ENCODE measurements at regions not wholly inside any gene's neighbourhood (a gene's known extent, or its start where the extent isn't known, plus 50 kb on each side); places are given as distances from the start of the nearest gene placed in this dataset.

DNA sequence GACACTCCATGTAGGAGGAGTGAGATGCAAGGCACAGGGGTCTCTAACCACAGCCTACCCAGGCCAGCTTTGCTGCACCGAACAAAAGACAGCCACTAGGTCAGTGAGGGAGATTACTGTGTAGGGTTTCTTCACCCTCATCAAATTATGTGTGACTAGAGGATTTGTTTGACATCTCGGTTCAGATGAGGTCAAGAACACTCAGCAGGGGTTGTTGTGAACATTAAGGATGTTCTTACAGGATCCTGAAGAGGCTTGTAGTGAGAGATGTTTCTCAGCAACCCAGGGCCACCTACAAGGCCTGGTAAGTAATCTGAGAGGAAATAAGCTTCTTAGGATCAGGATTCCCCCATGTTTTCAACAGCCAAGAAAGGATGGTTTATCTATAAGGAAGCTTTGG, 202.1 kb downstream of the NXPE2 start:
- no peak for DNase-seq

DNA sequence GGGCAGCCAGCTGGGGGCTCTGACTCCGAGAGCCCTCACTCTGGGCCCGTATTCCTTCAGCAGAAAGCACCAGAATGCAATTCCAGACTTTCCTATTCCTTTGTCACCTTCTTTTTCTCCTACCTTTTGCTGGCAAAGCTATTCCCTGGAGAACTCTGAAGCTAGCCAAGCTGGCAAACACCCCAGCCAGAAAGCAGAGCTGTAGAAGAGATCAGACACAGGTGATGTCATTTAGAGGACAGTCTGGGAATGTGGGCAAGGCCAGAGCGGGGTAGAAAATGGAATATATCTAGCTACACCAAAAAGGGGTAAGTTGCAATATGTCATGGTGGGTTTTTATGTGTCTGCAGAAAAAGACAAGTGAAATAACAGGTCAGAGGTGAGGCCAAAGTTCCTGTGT, 205.1 kb downstream of the NXPE2 start:
- no peak for DNase-seq

DNA sequence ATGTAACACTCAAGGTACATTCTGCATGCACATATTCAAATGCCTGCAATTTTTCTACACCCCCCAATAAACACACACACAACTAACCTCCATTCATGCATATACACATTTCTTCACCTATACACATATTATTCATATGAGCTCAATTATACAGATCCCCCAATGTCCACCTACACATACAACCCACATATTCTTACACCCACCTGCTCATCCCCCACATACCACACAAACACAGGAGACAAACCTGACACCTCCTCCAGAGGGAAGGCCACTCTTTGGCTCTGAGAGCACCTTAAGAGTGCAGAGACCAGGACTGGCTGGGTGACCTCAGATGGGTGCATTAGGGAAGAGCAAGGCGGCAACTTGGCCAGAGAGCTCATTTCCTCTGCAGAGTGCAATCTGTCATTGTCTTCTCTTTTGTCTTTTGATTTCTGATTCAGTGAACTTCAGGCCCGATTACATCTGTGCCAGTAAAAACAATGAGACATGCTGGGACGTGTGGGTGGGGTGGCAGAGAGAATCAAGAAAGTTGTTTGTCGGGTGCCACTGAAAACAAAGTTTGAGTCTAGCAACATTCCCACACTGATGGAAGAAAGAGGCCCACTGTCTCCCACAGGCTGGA, 208.4 kb downstream of the NXPE2 start:
- no peak for DNase-seq

DNA sequence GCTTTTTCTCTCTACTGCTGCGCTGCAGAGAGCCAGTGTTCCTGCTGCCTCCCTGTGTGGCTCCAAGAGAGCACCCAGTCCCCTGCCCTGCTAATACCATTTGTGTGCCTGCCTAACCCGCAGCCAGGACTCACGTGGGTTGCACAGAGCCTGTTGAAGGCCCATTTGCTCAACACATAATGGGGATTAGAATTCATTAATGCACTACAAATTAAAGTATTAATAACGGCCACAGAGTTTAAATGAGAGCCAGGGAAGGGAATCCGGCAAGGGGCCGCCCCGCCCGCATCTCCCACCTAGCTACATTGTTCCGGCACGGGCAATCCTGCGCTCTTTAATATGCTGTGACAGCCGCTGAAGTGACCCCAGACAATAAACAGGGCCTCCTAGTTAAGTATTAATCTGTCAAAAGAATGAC, 211.3 kb downstream of the NXPE2 start:
- no peak for DNase-seq

DNA sequence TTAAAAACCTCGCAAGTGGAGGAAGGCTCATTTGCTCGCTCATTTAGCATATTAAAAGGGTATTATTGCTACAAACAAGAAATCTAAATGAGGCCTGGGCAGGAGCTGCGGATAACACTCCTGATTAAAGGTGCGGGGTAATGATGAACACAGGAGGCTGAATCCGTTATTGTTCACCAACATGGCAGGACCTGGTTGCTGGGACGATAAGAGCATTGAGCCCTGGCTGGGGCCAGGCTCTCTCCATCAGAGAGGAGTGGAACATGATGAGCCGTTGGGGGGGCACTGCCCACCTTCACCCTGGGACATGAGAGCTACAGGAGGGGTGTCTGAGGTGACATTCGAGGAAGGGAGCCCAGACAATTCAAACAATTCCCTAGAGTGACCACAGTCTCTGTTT, 211.7 kb downstream of the NXPE2 start:
- no peak for DNase-seq

DNA sequence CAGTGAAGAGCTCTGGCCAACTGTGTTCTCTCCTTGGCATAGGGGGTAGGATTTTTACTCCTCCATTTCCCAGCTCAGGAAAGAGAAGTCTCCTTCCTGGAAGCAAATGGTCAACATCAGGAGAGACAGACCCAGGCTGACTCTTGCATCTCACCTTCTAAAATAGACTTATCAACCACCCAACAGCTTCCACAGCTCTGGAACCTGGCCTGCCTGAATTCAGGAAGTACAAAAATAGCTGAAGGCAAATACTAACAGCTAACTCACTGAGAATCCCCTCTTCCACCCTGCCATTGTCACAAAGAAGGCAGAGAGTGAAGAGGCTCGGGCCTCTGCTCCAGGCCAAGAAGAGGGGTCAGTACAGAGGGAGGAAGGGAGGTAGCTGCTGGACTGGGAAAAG, 213.6 kb downstream of the NXPE2 start:
- no peak for DNase-seq

DNA sequence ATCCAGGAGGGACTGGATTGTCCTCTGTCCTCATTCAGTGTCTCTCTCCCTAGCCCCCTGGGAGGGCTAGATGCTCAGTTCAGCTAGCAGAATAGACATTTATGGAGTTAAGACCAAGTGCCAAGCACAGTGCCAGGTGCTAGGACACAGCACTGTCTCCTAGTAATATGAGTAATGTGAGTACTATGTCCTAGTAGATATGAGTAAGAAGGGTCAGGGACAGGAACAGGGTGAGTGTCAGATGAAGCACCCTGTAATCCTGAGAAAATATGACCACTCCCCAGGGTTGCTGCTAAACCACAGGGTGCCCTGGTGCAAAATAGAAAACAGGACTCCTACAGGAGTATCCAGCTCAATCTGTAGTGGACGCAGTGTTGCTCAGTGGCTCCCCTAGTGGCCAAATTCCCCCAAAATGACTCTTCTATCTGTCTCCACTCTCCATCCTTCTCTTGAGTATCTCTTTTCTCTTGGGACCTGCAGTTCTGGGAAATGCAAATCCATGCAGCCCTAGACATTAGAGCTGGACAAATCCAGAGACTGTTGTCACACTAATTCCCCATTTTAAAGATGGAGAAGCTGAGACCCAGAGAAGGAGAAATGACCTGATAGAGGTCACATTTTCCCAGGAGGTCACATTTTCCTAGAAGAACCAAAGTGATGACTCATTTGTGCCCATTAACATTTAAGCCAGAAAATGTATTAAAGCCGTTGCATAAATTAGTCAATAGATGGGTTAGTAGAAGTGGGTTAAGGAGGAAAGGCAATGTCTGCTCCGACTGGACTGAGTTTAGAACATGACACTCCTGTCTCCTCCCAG, 214.3 kb downstream of the NXPE2 start:
- DNase-seq: no peak

DNA sequence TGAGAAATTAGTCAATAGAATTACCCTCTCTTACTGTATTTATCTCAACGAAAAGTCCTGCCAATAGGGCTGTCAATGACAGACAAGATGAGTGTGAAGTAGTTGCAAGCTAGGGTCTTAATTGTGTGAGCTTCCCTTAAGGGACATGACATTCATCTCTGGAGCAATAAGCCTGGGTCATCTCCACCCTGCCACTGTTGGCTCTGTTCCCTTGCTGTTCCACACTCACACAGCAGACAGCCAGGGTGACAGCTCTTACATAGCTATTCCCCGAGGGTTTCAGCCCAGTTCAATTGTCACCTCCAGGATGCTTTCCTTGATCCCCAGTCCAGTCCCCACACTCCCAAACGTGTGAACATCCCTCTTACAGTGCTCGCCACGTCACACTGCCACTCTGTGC, 215.0 kb downstream of the NXPE2 start:
- no peak for DNase-seq

DNA sequence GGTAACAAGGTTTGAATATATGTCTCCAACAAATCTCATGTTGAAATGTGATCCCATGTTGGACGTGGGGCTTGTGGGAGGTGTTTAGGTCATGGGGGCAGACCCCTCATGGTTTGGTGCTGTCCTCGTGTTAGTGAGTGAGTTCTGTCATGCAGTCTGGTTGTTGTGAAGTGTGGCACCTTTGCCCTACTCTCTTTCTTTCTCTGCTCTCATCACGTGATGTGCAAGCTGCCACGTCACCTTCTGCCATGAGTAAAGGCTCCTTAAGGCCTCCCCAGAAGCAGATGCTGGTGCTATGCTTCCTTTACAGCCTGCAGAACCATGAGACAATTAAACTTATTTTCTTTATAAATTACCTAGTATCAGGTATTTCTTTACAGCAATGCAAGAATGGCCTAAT, 218.3 kb downstream of the NXPE2 start:
- no peak for DNase-seq

DNA sequence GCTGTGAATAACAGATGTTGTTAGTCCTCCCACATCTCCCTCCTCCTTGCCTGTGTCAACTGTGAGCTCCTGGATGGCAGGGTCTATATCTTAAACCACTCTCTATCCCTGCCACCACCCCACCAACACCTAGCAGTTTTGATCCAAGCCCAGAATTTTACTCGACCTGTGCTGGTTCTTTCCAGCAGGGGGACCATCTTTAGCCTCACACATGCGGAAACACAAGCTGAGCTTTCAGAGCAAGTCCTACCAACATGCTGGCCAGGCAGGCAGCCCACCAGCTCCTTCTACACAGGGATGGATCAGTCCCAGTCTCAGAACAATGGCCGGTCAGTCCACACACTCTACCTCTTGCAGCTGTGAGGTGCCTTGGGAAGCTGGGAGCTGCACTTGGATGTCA, 231.5 kb downstream of the NXPE2 start:
- DNase-seq: no peak

DNA sequence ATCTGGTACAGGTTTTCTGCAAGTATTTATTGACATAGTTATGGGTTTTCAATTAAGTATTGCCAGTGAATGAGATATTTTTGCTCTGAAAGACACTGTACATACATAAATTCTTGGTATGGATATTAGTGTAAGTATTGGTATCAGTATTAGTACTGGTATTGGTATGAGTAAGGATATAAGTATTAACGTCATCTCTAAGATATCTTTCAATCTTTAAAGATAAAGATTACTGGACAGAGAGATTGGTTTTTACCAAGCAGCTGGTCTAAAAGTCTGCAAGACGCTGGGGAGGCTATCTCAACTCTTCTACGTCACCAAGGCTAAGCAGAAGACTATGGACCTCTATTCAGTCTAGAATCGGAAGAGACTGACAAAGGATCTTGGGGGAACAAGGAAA, 234.5 kb downstream of the NXPE2 start:
- DNase-seq: peak in 1 of 5 experiments; percentile 45

DNA sequence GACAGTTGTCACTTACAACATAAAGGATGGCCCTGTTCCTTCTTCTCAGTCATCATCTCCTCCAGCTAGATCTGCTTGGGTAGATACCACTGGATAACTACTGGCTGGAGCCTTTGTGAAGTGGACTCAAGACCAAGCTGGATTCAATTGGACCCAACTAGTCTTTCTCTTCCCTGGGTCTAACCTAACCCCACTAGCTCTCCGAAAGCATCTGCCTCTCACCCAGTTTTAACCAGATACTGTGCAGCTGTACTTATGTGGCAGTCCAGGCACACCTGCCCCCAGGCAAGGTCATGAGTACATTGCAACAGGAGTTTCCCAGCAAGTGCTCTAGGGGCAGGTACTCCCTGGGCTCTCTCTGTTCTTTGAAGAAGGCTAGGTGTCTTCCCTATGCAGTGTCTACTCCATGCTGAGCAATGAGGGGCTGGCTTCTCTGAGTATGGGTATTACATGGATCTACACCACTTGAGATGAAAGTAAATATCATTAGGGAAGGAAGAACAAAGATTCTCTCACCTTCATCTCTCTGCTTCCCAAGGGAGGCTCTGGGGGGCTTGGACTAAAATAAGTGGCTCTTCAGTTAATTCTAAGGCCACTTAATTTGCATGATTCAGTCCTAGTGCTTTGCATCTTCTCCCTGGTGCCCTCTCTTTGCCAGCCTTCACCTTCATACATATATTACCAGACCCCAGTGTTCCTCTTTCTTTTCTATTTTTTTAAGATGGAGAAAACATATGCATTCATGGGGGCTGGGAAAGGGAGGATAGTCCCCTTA, 236.1 kb downstream of the NXPE2 start:
- no peak for DNase-seq

DNA sequence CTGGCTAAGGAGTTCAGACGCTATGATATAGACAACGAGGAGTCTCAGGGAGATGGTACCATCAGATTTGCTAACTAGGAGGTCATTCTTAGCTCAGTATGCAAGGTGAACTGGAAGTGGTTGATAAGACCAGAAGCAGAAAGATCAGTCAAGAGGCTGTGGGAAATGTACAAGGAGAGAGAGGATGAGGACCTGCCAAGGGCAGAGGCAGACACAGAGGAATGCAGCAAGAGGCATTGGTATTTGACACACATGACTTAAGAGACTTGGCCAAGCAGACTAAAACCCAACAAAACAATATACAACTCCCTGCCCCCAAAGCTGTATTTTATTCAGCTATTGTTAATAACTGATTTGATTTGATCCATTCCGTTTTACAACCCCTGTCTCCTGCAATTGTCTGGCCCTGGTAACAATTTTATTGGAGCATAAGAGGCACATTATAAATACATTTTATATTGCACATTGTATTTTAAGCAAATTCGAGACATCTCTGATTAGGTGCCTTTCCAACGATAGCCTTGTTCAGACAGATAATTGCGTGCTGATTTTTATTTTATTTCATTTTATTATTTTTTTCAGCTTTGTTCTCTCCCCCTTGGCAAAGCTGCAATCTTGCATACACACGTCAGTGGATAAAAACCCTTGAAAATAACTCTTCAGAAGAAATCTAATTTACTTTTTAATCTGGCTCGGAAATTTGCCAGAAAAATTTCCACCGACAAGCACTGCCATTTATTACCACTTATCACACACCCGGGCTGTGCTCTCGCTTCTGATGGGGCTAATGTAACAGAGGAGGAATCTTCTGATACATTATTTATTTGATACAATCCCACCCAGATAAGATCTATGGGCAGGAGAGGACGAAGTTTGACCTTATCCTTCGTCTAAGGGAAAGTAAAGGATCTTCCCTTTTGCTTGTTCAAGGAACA, 237.8 kb downstream of the NXPE2 start:
- no peak for DNase-seq

DNA sequence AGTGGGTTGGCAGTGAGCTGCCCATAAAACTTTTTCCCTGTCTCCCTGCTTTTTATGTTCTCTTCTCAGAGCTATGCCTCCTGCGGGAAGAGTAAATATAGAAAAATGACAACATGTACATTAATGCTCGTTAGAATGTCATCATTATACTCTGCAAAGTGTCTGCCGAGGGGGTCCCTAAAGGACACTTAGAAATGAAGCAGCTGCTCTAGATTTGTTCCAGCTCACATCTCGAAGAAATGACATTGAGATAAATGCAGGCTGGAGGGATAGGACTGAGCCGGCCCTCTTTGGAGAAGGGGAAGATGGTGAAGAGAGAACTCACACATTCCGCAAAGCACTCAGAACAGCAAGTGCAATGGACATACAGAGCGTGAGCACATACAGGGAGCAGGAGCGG, 240.0 kb downstream of the NXPE2 start:
- DNase-seq: no peak

DNA sequence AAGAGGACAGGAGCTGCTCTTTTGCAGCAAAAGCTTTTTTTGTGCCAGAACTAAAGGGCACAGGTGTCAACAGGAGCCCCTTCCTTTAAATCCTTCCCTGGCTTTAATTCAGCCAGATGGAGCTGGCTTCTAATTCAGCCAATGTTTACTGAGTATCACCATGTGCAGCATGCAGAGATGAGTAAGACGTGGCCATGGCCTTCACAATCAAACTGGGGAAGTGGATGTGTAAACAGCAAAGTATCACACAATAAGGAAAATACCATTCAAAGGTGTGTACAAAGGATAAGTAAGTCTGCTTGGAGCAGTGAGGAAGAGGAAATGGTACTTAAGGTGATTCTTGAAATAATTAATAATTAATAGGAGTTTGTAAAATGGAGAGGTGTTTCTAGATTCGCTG, 243.4 kb downstream of the NXPE2 start:
- DNase-seq: no peak

DNA sequence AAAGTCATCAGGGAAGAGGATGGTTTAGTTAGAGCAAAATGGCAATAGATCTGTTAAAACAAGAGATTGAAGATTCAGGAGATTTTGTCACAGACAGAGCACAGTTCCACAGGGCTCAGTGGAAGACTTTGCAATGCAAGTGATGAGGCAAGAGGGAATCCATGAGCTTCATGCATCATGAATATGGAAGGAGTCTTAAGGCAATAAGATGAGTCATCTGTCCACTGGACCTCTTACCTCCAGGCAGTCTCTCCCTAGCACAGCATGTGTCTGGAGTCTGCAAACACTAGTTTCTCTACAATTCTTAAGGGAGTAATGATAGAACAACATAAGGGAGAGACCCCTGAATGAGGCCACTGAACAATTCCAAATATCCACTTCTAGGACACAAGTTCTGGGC, 245.7 kb downstream of the NXPE2 start:
- DNase-seq: no peak

DNA sequence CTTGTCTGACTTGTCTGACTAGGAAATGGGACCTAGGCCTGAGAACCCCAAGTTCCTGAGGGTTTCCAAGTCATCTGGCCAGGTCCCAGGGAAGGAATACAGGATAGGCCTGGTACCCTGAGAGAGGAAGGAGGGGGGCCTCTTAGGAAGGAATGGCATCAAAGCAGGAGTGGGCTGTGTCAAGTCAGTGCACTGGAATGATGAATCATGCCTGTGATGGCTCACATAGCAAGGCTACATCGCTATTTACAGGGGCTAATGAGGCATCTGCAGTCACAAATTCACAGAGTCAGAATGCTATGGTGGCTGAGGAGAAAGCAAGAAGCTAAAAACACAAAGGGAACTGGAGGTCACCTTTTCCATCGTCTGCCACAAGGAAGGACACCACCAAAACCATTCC, 247.3 kb downstream of the NXPE2 start:
- no peak for DNase-seq

DNA sequence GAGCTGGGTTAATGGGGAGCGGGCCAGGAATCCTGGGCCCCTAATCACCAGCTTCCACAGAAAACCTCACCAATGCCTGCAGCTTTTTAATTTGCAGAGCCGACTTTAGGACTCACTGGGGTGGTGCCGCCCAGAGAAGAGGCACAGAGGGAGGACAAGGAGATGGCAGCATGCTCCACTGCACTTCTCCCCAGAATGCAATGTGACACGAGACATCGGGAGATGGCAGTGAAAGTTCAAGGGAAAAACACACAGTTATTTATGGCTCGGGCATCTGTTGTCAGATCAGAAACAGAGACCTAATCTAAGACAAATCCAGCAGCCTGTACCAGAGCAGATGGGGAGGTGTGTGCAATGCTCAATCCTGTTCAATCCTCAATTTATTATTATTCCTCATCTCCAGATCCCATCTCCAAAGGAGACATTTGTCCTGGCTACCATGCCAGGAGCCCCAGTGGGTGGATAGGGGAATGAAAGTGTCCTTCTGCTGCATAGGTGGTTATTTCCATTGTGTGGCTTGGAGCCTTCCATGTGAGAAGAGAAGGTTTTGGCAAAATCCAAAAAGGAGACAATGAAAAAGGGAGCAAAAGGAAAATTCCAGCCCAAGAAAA, 250.0 kb downstream of the NXPE2 start:
- no peak for DNase-seq

DNA sequence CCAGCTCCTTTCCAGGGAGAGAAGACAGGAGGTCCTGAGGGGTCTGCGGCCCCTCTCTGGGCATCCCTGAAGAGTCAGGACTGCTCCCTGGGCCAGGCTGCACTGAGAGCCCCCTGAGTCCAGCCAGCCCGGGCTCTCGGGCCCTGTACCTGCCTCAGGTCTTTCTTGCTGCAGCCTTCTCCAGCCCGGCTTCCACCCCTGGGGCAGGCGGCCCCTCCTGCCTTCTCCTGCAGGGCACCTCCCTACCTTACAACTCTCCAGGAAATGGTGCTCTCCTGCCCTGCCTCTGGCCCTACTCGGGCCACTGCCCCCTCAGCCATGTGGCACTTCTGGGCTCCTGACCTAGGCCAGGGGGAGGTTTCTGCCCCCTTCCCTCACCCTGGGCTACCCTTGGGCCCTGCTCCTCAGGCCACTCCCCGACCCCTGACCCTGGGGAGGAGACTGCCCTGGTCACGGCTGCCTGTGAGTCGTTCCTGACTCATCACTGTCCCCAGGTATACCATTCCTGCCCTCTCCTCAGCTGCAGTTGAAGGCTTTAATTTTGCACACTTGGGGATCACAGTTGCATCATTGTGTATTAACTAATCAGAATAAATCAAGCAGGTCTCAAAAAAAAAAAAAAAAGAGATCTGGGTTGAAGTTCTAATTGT, 251.1 kb downstream of the NXPE2 start:
- DNase-seq: no peak

DNA sequence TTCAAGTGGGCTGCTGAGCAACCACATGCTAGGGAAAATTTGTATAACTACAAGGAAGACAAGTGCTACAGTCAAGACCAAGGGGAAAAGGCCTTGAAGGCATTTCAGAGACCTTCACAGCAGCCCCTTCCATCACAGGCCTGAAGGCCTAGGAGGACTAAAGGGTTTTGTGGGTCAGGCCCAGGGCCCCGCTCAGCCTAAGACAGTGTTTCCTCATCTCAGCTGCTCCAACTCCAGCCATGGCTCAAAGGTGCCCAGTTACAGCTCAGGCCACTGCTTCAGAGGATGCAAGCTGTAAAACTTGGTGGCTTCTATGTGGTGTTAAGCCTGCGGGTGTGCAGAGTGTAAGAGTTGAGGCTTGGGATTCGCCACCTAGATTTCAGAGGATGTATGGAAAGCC, 260.5 kb downstream of the NXPE2 start:
- no peak for DNase-seq

DNA sequence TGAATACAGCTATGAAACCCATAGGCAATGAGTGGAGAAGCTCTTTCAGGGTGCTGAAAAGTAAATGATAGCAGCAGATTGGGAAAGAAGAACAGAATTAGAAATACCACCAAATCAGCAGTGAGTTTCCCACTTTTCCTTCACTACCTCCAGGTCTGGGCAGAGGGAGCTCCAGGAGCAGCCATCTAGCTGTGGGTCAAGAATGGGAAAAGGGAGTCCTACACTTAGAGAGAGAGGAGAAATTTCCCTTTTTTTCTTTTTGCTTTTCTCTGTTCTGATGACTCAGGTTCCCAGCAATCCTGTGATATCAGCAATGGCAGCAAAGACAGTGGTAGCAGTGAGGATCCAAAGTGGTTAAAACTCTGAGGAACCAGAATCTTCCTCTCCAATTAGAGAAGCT, 263.9 kb downstream of the NXPE2 start:
- no peak for DNase-seq
